ENCODE measurements at regions not wholly inside any gene's neighbourhood (a gene's known extent, or its start where the extent isn't known, plus 50 kb on each side); places are given as distances from the start of the nearest gene placed in this dataset.
A peak's percentile ranks its signal among the peaks of the same experiment; 100 is the strongest.

DNA sequence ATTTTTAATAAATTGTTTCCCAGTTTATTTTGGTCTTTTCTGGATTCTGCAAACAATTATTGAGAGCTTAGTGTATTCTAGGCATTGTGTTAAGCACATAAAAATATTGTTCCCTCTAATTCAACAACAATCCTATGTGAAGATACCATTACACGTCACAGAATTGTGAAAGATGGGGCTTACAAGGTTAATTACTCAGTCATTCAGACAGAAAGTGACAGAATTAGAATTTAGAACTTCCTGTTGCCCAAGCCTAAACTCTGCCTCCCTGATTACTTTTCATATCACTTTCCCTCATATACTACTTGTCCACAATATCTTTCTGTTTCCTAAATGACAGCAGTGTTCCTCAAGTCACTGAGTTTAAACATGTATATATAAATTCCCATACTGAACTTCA lies 186.7 kb upstream of the VEGFC start:
- no peak for DNase-seq (ENCODE audit: low read depth)

DNA sequence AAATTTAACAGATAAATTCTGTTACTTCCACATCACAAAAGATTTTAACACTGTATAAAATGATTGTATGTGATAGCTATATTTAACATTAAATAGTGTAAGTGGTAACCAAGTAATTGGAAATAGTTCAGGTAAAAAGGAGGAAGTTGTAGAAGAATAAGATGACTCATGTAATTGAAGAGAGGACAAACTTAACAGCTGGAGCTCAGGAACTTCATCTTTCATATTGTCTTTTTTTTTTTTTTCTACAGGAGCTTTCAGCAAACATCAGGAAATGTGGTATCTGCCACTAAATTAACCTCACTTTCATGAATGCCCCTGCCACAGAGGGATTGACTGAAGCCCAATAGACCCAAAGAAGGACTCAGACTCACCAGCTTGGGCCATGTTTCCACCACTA lies 188.4 kb upstream of the VEGFC start:
- DNase-seq (ENCODE audit: low read depth): no peak

DNA sequence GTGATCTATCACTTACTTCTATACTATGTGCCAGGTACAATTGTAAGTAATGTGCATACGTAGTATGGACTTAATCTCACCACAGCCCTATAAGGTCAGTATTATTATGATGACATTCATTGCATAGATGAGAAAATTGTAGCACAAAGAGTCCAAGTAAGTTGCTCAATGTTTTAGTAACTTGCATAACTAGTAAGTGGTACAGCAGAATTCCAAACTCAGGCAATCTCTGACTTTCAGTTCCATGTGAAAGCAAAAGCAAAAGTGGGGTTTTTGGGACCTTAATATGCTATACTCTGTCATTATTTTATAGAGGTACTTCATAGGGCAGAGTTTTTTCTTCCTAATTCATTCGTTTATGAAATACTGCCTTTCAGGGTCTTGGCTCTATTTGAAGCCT lies 188.8 kb upstream of the VEGFC start:
- no peak for DNase-seq (ENCODE audit: low read depth)

DNA sequence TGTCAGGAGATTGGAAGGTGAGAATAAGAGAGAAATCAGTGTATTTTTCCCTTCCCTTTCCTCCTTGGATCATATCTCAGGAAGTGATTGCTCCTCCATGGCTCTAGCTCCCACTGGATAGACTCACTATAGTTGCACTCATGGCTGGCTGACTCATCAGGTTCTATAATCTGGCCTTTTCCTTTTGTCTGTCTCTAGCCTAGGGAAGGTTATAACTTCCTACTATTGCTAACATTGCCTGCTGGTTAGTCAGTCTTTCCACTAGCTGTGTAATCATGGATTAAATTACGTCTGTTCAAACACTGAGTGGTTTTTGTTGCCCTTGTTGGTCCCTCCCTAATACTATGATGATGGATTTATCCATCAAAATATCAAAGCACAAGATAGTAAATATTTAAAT lies 195.5 kb upstream of the VEGFC start:
- DNase-seq (ENCODE audit: low read depth): no peak

GRCh38 chr4:176989186-176989585 lies 196.5 kb upstream of the VEGFC start:
- no peak for DNase-seq (ENCODE audit: low read depth)

GRCh38 chr4:176999935-177000543 lies 207.3 kb upstream of the VEGFC start:
- DNase-seq (ENCODE audit: low read depth): no peak

GRCh38 chr4:177001271-177002175 lies 208.8 kb upstream of the VEGFC start:
- no peak for DNase-seq (ENCODE audit: low read depth)

DNA sequence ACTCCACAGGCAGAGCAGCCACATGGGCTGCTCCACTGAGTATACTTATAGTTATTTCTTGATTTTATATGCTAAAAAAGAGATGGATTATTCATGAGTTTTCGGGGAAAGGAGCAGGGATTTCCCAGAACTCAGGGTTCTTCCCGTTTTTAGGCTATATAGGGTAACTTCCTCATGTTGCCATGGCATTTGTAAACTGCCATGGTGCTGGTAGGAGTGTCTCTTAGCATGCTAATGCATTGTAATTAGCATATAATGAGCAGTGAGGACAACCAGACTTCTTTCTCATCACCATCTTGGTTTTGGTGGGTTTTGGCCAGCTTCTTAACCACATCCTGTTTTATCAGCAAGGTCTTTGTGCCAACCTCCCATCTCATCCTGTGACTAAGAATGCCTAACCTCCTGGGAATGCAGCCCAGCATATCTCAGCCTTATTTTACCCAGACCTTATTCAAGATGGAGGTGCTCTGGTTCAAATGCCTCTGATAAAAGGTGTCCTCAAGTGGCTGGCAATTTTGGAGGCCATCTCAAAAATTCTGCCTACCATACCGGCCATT lies 213.0 kb upstream of the VEGFC start:
- no peak for DNase-seq (ENCODE audit: low read depth)

- no peak for DNase-seq (ENCODE audit: low read depth)
Measured at GRCh38 chr4:177006331-177006730, 213.6 kb upstream of the VEGFC start.

- DNase-seq (ENCODE audit: low read depth): no peak
Measured at GRCh38 chr4:177008071-177008835, 215.5 kb upstream of the VEGFC start.

DNA sequence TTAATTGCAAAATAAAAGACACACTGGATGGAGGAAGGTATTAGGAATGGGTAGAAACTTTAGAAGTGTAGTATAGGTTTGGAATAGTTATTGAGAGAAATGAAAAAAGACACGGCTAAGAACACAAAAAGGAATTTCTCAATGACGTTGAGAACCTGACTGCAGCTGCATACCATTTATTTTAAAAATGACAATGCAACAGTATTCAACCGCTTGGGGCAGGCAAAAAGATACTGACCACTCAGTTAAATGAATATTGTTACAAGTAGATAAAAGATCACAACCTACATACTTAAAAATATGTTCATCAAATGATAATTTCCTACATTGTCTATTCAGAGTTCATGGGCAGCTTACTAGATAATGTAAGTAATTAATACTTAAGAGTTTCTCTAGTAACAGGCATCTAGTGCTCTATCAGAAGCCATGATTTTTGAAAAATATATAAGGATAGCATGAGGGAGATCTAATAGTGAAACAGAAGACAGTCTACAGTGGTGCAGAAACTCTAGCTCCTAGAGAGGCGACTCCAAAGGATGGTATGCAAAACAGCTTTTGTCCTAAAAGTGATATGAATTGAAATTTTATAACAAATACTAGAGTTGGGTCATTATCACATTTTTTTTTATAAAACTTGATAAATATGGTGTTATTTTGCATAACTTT lies 216.2 kb upstream of the VEGFC start:
- DNase-seq (ENCODE audit: low read depth): no peak

DNA sequence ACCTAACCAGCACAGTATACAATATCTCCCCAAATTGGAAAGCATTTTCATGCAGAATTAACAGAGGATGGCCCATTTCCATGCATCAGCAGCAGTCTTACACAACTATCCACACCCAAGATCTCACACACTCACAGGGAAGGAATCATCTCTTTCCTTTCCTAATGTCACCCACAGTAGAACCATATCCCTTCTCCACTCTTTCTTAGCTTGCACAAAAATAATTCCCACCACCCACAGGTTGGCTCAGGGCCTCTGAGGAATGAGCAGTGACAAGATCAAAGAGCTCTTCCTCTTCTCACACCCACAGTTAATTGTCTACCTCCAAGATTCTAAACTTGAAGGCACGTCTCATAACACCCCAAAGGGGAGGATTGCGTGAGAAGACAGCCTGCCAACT lies 217.7 kb upstream of the VEGFC start:
- DNase-seq (ENCODE audit: low read depth): no peak

DNA sequence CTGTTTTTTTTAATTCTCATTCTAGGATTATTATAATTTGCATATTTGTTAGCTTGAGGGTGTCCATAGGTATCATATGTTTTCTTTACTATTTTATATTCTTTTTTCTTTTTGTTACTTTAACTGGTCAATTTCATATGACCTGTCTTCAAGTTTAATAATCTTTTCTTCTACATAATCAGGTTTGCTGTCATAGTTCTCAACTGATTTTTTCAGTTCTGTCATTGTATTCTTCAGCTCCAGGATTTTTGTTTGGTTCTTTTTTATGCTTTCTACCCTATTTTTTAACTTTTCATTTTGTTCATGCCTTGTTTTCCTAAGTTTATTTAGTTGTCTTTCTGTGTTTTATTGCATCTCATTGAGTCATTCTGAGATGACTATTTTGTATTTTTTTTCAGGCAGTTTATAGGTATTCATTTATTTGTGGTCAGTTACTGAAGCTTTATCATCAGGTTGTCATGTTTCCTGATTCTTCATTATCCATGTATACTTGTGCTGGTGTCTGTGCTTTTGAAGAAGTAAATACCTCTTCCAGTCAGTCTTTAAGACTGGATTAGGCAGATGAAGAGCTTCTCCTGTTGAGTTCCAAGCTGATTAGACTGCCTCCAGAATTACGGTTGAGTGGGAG lies 220.3 kb upstream of the VEGFC start:
- no peak for DNase-seq (ENCODE audit: low read depth)

GRCh38 chr4:177016541-177017141 lies 223.9 kb upstream of the VEGFC start:
- no peak for DNase-seq (ENCODE audit: low read depth)

- DNase-seq (ENCODE audit: low read depth): no peak
Measured at GRCh38 chr4:177023951-177024350, 231.2 kb upstream of the VEGFC start.

DNA sequence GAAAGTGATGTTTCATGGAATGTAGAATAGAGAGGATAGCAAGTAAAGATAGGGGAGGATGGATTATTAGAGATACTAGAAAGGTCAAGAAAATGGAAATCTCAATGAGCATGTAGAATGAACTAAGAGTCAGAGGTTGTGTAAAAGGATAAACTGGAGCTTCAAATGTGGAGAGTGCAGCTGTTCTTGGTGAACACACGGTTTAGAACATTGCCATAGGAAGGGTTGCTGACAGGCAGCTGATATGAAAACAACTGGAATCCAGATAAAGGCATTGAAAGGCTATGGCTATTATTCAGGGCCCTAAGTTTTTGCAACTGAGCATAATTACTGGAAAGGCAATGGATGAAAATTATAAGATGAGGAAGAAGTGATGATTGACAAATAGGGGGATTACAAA lies 239.6 kb upstream of the VEGFC start:
- no peak for DNase-seq (ENCODE audit: low read depth)

DNA sequence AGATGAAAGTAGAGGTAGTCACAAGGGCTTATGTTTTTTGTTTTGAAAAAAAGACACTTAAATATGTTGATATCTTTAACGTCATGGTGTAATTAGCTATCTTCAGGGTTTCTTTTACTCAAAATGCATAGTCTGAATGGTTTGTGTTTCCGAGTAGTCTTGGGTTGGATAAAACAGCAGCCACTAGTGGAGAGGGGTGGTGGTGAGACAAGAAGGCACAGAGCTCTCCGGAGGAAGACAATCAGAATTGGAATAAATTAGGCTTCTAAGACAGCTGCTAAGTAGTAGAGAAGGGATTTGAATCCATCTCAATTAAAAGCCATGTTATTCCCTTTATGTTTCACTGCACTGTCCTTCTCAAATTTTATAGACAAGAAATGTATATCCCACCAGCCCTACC lies 240.4 kb upstream of the VEGFC start:
- DNase-seq (ENCODE audit: low read depth): no peak

- DNase-seq (ENCODE audit: low read depth): no peak
Measured at GRCh38 chr4:177033632-177034031, 240.9 kb upstream of the VEGFC start.

DNA sequence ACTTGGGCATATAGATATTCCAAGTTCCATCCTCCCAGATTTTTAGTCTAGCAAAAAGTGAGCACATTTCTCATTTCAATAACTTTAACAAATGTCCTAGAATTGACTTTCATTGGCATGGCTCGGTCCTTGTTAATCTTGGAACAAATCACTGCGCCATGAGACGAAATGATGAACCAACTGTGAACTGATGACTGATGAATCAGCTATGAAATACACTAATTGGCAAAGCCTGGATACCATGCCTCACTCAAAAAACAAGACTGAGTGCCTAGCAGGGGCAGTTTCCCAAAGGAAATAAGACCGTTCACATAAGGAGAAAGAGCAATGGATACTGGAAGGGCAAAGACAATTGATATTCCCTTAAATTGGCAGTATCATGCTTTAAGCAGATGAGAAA lies 248.6 kb upstream of the VEGFC start:
- DNase-seq (ENCODE audit: low read depth): no peak

DNA sequence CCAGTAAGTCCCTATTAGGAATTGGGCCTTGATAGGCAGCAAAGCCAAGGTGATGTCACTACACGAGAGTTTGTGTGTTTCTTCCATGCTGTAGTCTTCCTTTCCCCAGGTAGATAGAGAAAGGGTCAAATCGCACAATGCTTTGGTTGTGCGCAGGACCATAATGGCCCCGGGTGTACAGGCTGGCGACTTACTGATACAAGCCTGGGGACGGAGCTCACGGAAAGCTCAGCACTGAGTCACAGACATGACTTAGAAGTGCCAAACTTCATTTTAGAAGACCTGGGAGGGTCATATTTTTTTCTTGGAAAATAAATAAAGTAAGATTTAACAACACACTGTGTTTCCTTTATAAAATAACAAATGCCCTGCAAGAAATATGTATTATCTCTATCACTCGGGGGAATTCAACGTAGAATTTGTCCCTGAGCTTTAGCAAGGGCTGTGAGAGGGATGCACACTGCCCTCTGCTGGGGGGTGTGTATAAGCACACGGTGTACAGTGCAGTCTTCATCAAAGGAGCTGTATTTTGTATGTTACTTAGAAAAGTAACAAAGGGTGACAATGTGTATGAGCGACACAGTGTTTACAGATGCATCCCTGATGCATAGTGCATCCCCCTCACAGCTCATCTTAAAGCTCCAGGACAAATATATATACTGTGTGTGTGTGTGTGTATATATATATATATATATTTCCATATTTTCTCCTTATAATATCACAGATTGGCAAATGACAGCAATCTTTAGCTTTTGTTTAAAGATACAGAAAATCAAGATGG lies 254.5 kb upstream of the VEGFC start:
- peak; percentile 40 for DNase-seq (ENCODE audit: low read depth)

DNA sequence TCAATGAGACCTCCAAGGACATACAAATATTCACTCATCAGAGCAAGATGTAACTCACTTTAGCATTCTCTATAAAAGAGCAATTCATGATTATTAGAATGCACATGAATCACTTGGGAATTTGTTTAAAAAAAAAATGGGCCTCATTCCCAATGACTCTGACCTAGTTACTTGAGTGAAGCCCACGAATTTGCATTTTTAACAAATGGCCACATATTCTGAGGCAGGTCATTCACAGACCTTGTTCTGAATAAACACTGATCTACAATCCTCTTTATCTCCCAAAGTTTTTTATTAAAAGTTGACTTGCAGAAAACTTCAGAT lies 255.1 kb upstream of the VEGFC start:
- no peak for DNase-seq (ENCODE audit: low read depth)

Data from activated T-cell treated with anti-CD3 and anti-CD28 coated beads for 1 hour (primary cell).